ENCODE measurements at regions not wholly inside any gene's neighbourhood (a gene's known extent, or its start where the extent isn't known, plus 50 kb on each side); places are given as distances from the start of the nearest gene placed in this dataset.
A peak's percentile ranks its signal among the peaks of the same experiment; 100 is the strongest.

DNA sequence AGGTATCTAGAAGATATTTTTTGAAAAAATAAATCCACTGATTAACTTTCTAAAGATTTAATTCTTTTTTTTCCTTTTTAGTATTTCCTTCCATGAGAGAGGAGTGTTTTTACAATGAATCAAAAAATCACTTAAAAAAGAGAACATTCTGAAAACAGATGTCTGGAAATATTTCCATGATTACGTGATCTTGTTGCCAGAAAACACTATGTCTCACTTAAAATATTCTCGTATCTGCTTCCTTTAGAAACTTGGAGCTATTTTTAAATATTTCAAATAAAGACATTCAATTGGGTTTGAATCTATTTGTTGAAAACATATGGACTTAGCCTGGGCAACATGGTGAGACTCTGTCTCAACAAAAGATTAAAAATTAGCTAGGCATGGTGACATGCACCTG, 232.8 kb upstream of the RASGEF1B start:
- no peak for DNase-seq (ENCODE audit: low read depth)
- TF ChIP-seq CTCF (conservative IDR thresholded peaks at IDR 0.05; ENCODE audit: low read length), result no peak
- no peak overlapping the region for H3K4me3 ChIP-seq (ENCODE audit: low read length)

DNA sequence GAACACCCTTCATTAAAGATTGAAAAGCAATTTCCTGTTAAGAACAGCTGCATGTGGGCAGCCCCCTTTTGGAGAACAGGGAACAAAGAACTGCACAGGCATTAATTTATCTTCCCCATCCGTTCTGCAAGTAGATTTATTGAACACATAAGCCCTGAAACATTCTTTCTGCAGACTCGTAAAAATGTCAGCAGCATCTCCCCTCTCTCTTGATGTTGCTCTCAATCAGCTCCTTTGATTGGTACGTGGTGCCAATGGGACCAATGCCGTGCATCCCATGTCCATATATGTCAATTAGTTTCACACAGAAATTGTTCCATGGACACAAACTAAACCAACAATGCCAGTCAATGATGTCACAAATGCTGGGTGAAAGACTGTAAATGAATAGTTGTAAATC, 228.5 kb upstream of the RASGEF1B start:
- H3K4me3 ChIP-seq (ENCODE audit: low read length), result no peak overlapping the region
- no peak for TF ChIP-seq CTCF (conservative IDR thresholded peaks at IDR 0.05; ENCODE audit: low read length)
- DNase-seq (ENCODE audit: low read depth), result no peak

DNA sequence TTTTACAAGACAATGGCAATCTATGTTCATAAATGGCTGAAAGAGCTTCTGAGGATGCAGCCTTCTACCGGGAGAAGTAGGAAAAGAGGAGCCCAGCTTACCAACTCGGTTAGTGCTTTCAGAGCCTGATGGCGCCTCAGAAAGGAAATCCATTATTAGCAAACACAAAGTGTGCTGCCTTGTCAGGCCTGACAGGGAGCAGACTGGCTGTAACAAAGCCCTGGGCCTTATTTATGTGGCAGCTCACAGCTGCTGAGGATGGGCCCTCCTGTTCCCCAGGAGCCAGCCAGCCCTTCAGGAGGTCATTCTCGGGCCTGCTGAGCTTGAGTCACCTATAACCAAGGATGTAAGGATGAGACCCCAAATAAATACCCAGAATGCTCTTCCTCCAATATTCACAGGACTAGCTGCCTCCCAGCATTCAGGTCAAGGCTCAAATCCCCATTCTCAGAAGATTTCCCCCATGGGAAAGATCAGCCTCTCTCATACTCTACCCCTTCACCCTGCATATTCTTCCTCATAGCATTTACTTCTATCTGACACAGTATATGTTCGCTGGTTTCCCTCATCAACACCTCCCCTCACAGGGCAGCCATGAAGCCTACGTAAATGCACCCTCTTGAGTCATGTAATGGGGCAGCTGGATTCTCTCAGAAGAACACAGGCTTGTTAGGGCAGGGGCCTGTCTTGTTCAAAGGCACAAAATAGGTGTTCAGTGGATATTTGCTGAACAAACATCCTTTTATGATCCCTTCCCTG, 227.0 kb upstream of the RASGEF1B start:
- H3K4me3 ChIP-seq (ENCODE audit: low read length), result no peak overlapping the region
- no peak for TF ChIP-seq CTCF (conservative IDR thresholded peaks at IDR 0.05; ENCODE audit: low read length)
- no peak for DNase-seq (ENCODE audit: low read depth)

DNA sequence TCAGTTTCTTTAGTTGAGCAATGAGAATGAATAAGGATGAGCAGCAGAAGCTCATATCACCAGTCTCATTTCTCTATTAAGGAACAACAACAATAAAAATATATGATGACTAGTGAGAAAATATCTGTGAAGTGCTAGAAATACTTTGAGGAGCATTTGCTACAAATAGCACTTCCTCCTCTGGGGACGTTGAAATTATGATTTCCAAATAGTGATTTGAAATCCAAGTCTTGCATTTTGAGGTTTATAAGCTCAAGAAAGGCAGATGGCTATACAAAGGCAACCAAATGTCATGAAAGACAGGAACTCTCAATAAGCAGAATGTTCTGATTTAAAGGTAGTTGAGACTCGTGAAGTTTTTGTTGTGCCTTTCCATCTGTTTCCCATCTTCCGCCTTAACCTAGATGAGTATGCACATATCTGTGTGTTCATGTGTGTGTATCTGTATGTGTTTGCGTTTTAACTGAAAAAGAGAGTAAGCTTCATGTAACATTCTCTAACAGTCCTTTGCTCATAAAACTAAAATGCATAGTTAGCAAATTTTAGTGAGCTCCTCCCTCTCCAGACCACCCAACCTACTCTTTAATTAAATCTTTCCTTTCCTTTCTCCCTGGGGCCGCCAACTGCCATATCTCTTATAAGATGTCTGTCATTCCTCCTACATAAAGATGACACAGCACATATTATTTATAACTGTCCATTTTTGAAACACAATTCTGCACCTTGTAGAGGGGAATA, 222.6 kb upstream of the RASGEF1B start:
- TF ChIP-seq CTCF (conservative IDR thresholded peaks at IDR 0.05; ENCODE audit: low read length), result no peak
- no peak overlapping the region for H3K4me3 ChIP-seq (ENCODE audit: low read length)
- no peak for DNase-seq (ENCODE audit: low read depth)

GRCh38 chr4:81690871-81691270, 219.2 kb upstream of the RASGEF1B start:
- no peak for TF ChIP-seq CTCF (conservative IDR thresholded peaks at IDR 0.05; ENCODE audit: low read length)
- no peak overlapping the region for H3K4me3 ChIP-seq (ENCODE audit: low read length)
- DNase-seq (ENCODE audit: low read depth), result no peak

DNA sequence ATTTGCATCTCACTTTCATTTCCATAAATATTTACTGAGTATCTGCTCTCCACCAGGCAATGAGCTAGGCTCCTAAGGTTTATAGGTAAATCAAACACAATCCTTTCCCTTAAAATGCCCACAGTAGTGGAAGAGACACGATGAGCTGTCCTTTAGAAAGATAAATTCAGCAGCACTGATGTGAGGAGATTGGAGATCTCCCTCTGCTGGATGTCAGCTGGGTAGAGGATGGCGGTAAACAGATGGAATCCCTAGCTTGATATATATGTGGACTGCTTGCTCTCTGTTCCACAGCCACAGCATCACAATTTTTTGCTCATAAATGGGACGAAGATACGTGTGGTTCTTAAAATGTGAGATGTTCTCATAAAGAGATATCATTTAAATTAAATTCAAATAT, 216.4 kb upstream of the RASGEF1B start:
- no peak for DNase-seq (ENCODE audit: low read depth)
- TF ChIP-seq CTCF (conservative IDR thresholded peaks at IDR 0.05; ENCODE audit: low read length), result 0 out of 2 replicates have a peak, but pooled peaks have one; percentile 11
- H3K4me3 ChIP-seq (ENCODE audit: low read length), result no peak overlapping the region

- no peak for DNase-seq (ENCODE audit: low read depth)
- no peak overlapping the region for H3K4me3 ChIP-seq (ENCODE audit: low read length)
- no peak for TF ChIP-seq CTCF (conservative IDR thresholded peaks at IDR 0.05; ENCODE audit: low read length)
Measured at GRCh38 chr4:81687471-81687870, 215.8 kb upstream of the RASGEF1B start.

All from AG10803 (cell line).